Heart right ventricle (tissue), 16 donors: ENCODE measurements at regions not wholly inside any gene's neighbourhood (a gene's known extent, or its start where the extent isn't known, plus 50 kb on each side); places are given as distances from the start of the nearest gene placed in this dataset.

Experiments used
- ATAC-seq, 8 donors: fragments of 200-7000 bp; cut with Tn5 transposase; one replicate each; pipeline ENCODE4 v1.9.1; 2020; ENCODE audit warnings: mild to moderate bottlenecking in 8 of 8, moderate library complexity in 8 of 8, moderate number of reproducible peaks in 1 of 8
- DNase-seq, 2 donors: peaks; one replicate each; pipeline ENCODE4 v3.0.0-alpha.2; 2020
- H3K27ac ChIP-seq, 10 donors: fragments of 200-600 bp; sonication (generic) in 2 of 10; one replicate each; pipeline versions ENCODE4 v1.5.0 to v1.8.0; 2020 to 2022; ENCODE audit warnings: mild to moderate bottlenecking in 3 of 10
- H3K27me3 ChIP-seq, 7 donors: fragments of 200-600 bp; one replicate each; pipeline ENCODE4 v1.8.0; 2021 to 2022; ENCODE audit warnings: mild to moderate bottlenecking in 2 of 7
- H3K36me3 ChIP-seq, 9 donors: fragments of 200-600 bp; sonication (generic) in 1 of 9; one replicate each; pipeline versions ENCODE4 v1.5.0 to v1.8.0; 2020 to 2022; ENCODE audit warnings: mild to moderate bottlenecking in 2 of 9
- H3K4me1 ChIP-seq, 9 donors: fragments of 200-600 bp; sonication (generic) in 1 of 9; one replicate each; pipeline versions ENCODE4 v1.5.0 to v1.8.0; 2020 to 2022; ENCODE audit warnings: mild to moderate bottlenecking in 4 of 9
- H3K4me3 ChIP-seq, 10 donors: fragments of 200-600 bp; sonication (generic) in 2 of 10; one replicate each; pipeline versions ENCODE4 v1.5.0 to v1.8.0; 2020 to 2022; ENCODE audit warnings: mild to moderate bottlenecking in 7 of 10, moderate library complexity in 2 of 10
- H3K9me3 ChIP-seq, 11 donors: fragments of 200-600 bp in 10 of 11; sonication (generic) in 2 of 11; one replicate each; pipeline versions ENCODE4 v1.5.0 to v1.8.0; 2013 to 2022; ENCODE audit warnings: mild to moderate bottlenecking in 2 of 11, control low read depth in 1 of 11, moderate library complexity in 1 of 11
- CTCF ChIP-seq, 9 donors: fragments of 200-600 bp; sonication (generic) in 2 of 9; IDR thresholded peaks; one replicate each; pipeline versions ENCODE4 v1.5.0 to v1.8.0; 2021 to 2022; ENCODE audit warnings: antibody characterized with exemption in 9 of 9, mild to moderate bottlenecking in 5 of 9, moderate library complexity in 1 of 9
- WGBS, 2 donors: extraction: QIAGEN DNeasy Blood & Tissue Kit; methylation state at CpG; one replicate each; pipeline ENCODE4 v1.1.7; 2013; ENCODE audit warnings: inconsistent platforms in 1 of 2; 5-methylcytosine and 5-hydroxymethylcytosine counted together
- intact Hi-C, 10 donors: fragments of 100-400 bp; cut with DNase I; formaldehyde crosslinking; loops; one replicate each; pipeline versions ENCODE4 v1.11.1 to v1.14.2; 2022
- donor health status: Arrhythmogenic right ventricular cardiomyopathy.
- donor health status: ischemic (EF 13 %, LVEDD 7.1; RV severe dilation, severe dysfunction).
- donor health status: healthy with polysubstance abuse.
- donor health status: DM: no; HTN: yes; CAD: no.
- donor health status: DM: no; HTN: no; CAD: no.
- donor health status: ischemic (EF 25% LVEDD 6.9; RV normal size, moderate dysfunction).
- donor health status: ischemic (EF 25% LVEDD 5.7; RV mildly dilated, moderate dysfunction).
- donor health status: healthy.
- donor health status: DM: yes; HTN: yes; CAD: no.
- donor health status: Ischemic cardiomyopathy.
- donor health status: ischemic (EF 35%, LVEDD 5.7; RV mildly dilated, moderate dysfunction).
- donor health status: nonischemic (EF 11% LVEDD 7.7; RV severe dilation, severe dysfunction).
- donor health status: DM: yes; HTN: yes; CAD: no.
- donor health status: PGD.
- donor health status: ischemic (EF 29% LVEDD 5.4; RV normal size, mild dysfunction).
- donor health status: nonischemic (EF 23%, LVEDD 6.1; RV moderate dilation, normal function).

- H3K4me3 ChIP-seq, result no peak overlapping the region
- H3K27ac ChIP-seq, result no peak overlapping the region
- peaks cover 0 to 47% (median 28%) of the 10 kb centered on the region in 11 donors for H3K9me3 ChIP-seq
- DNase-seq (no peak), ATAC-seq (peak in 1 of 8 donors; percentile 45)
- H3K27me3 ChIP-seq, result no peaks in the 10 kb centered on the region
- peaks cover 0 to 8% (median 0%) of the 10 kb centered on the region in 9 donors for H3K4me1 ChIP-seq
- no peak for TF ChIP-seq CTCF (IDR thresholded peaks at IDR 0.05)
- WGBS, 2 donors, result 38 to 47% methylated on average over 3 of the region's 3 CpGs
- intact Hi-C loops, result loop anchor here in 1 of 10 donors (10.0 kb wide), 1 partner anchor 58 kb away; no protein-coding TSS in a partner anchor
- H3K36me3 ChIP-seq, result no peaks in the 10 kb centered on the region
Measured at GRCh38 chr15:49706805-49707204, 86.0 kb downstream of the DTWD1 start.

- Histone ChIP-seq H3K4me3 (no peak overlapping the region), H3K27me3 (no peaks in the 10 kb centered on the region), H3K9me3 (peaks cover 0 to 49% (median 28%) of the 10 kb centered on the region in 11 donors), H3K4me1 (peaks cover 0 to 8% (median 0%) of the 10 kb centered on the region in 9 donors), H3K27ac (no peak overlapping the region), H3K36me3 (no peaks in the 10 kb centered on the region)
- 85 to 89% methylated on average over 1 of the region's 1 CpG for WGBS, 2 donors
- no peak for ATAC-seq
- intact Hi-C loops, result loop anchor here in 1 of 10 donors (10.0 kb wide), 1 partner anchor 57 kb away; no protein-coding TSS in a partner anchor
- no peak for TF ChIP-seq CTCF (IDR thresholded peaks at IDR 0.05)
- DNase-seq, result no peak
Measured at GRCh38 chr15:49707598-49707997, 86.8 kb downstream of the DTWD1 start.

GRCh38 chr15:49709646-49710214 lies 88.9 kb downstream of the DTWD1 start:
- intact Hi-C loops, result loop anchor here in 2 of 10 donors (5.0 to 10.0 kb wide), 2 partner anchors 55 to 1682 kb away; no protein-coding TSS in a partner anchor
- Histone ChIP-seq H3K9me3 (peaks cover 0 to 49% (median 28%) of the 10 kb centered on the region in 11 donors), H3K4me1 (peaks cover 0 to 17% (median 0%) of the 10 kb centered on the region in 9 donors), H3K27ac (no peak overlapping the region), H3K36me3 (no peaks in the 10 kb centered on the region), H3K27me3 (no peaks in the 10 kb centered on the region), H3K4me3 (no peak overlapping the region)
- 93 to 95% methylated on average over 1 of the region's 1 CpG for WGBS, 2 donors
- TF ChIP-seq CTCF (IDR thresholded peaks at IDR 0.05), result no peak
- no peak for ATAC-seq
- DNase-seq, result no peak

GRCh38 chr15:49712162-49712561 lies 91.3 kb downstream of the DTWD1 start:
- Histone ChIP-seq H3K4me3 (no peak overlapping the region), H3K27me3 (no peaks in the 10 kb centered on the region), H3K4me1 (peaks cover 0 to 28% (median 0%) of the 10 kb centered on the region in 9 donors), H3K27ac (no peak overlapping the region), H3K9me3 (peaks cover 0 to 47% (median 28%) of the 10 kb centered on the region in 11 donors), H3K36me3 (no peaks in the 10 kb centered on the region)
- no peak for TF ChIP-seq CTCF (IDR thresholded peaks at IDR 0.05)
- ATAC-seq, result no peak
- 80 to 87% methylated on average over 3 of the region's 3 CpGs for WGBS, 2 donors
- DNase-seq, result no peak
- intact Hi-C loops, result loop anchor here in 1 of 10 donors (5.0 kb wide), 1 partner anchor 1685 kb away; no protein-coding TSS in a partner anchor
